ENCODE measurements at regions not wholly inside any gene's neighbourhood (a gene's known extent, or its start where the extent isn't known, plus 50 kb on each side); places are given as distances from the start of the nearest gene placed in this dataset.
"Not testable (repeated sequence)": the region's sequence is repeated elsewhere in the genome, so short reads cannot be mapped to it uniquely, and the experiment has no call there.

DNA sequence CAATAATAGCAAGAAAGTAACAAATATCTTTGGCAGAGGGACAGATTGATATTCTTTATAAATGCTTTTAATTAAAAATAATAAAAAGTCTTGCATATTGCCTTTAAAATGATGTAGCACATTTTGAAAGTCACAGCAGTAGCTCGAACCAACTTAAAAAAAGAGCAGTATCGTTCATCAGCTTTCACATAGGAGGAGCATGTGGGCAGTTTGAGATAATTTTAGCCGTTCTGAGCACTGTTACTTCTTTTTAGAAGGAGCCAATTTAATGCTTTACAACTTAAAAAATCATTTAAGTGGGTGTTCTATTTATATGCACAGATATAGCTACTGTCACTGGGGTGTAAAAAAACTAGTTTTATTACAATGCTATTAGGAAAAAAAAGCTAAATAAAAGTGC is 622.7 kb upstream of the GBE1 start:
- H3K36me3 Mint-ChIP-seq (ENCODE audit: insufficient read depth), result no peaks in the 10 kb centered on the region
- H3K9me3 Mint-ChIP-seq, result peaks cover 1 to 6% of the 10 kb centered on the region in 2 donors
- DNase-seq, result no peak
- no peaks in the 10 kb centered on the region for H3K27me3 Mint-ChIP-seq
- ATAC-seq (replicated peaks), result no peak
- H3K27ac Mint-ChIP-seq, result no peak overlapping the region
- no peak overlapping the region for H3K4me3 Mint-ChIP-seq
- no peaks in the 10 kb centered on the region for H3K4me1 Mint-ChIP-seq (ENCODE audit: low read depth in 2 of 2)

DNA sequence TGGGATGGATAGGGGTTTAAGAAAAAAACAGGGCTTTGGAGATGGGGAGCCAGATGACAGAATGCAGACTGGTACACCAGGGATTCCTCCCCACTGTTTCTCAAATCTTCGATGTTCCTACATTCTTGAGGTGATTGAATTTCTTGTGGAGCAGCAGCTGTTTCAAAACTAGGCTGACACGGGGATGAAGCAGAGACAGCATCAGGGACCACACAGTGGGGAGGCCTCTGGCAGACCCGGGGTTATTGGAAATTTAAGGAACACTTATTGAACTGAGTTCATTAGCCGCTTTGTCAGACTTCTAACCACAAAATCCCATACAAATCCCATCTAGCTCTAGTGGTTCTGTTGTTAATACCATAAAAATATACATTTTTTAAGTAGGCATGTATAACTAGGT is 621.4 kb upstream of the GBE1 start:
- ATAC-seq (replicated peaks), result no peak
- H3K4me3 Mint-ChIP-seq, result no peak overlapping the region
- H3K27ac Mint-ChIP-seq, result no peak overlapping the region
- H3K4me1 Mint-ChIP-seq (ENCODE audit: low read depth in 2 of 2), result no peaks in the 10 kb centered on the region
- DNase-seq, result no peak
- H3K27me3 Mint-ChIP-seq, result no peaks in the 10 kb centered on the region
- H3K36me3 Mint-ChIP-seq (ENCODE audit: insufficient read depth), result no peaks in the 10 kb centered on the region
- H3K9me3 Mint-ChIP-seq, result peaks cover 3 to 11% of the 10 kb centered on the region in 2 donors

DNA sequence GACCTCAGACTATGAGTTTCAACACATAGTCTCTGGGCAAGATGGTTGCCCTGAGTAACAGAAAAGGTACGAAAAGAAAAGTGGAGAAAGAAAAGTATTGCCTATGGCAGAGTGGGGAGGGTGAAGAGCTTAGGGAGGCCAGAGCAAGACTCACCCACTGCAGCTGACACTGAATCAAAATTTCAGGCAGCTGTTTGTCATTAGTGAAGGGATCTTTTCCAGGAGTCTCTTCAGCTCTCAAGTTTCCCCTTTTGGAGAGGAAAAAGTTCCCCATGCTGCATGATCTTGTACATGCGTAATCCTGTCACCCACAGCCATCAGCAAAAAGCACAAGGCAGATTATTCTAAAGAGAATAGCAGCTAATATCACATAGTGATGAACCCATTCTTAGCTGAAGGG is 616.9 kb upstream of the GBE1 start:
- ATAC-seq (replicated peaks) (no peak), DNase-seq (no peak)
- H3K9me3 Mint-ChIP-seq, result peaks cover 12 to 29% of the 10 kb centered on the region in 2 donors
- H3K4me1 Mint-ChIP-seq (ENCODE audit: low read depth in 2 of 2), result no peaks in the 10 kb centered on the region
- no peak overlapping the region for H3K4me3 Mint-ChIP-seq
- no peak overlapping the region for H3K27ac Mint-ChIP-seq
- H3K36me3 Mint-ChIP-seq (ENCODE audit: insufficient read depth), result no peaks in the 10 kb centered on the region
- no peaks in the 10 kb centered on the region for H3K27me3 Mint-ChIP-seq

DNA sequence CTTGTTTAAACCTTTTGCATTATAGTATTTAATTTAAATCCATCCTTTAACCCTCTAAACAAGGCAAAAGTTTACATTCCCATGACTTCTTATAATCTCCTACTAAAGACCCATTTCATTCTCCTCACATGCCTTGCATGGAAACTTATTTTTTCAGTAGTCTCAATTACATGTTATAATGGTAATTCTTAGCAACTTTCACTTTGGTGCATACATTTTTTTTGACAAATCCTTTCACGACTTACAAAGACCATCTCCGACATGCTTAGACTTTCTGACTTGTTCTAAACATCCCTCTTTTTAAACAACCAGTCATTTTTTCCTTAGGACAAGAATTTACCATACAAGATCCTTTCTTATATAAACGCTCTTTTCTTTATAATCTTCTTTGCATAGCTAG is 615.4 kb upstream of the GBE1 start:
- Mint-ChIP-seq H3K27ac (no peak overlapping the region), H3K27me3 (no peaks in the 10 kb centered on the region), H3K36me3 (ENCODE audit: insufficient read depth) (no peaks in the 10 kb centered on the region), H3K9me3 (peaks cover 13 to 23% of the 10 kb centered on the region in 2 donors), H3K4me1 (ENCODE audit: low read depth in 2 of 2) (no peaks in the 10 kb centered on the region), H3K4me3 (no peak overlapping the region)
- no peak for DNase-seq
- ATAC-seq (replicated peaks), result no peak

DNA sequence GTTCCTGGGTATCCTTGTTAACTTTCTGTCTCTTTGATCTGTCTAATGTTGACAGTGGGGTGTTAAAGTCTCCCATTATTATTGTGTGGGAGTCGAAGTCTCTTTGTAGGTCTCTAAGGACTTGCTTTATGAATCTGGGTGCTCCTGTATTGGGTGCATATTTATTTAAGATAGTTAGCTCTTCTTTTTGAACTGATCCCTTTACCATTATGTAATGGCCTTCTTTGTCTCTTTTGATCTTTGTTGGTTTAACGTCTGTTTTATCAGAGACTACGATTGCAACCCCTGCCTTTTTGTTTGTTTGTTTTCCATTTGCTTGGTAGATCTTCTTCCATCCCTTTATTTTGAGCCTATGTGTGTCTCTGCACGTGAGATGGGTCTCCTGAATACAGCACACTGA is 612.4 kb upstream of the GBE1 start:
- not testable (repeated sequence) for H3K27ac Mint-ChIP-seq; H3K27me3 Mint-ChIP-seq; H3K4me1 Mint-ChIP-seq (ENCODE audit: low read depth in 2 of 2); ATAC-seq (replicated peaks); H3K36me3 Mint-ChIP-seq (ENCODE audit: insufficient read depth); H3K4me3 Mint-ChIP-seq; DNase-seq
- peaks cover 13 to 23% of the 10 kb centered on the region in 2 donors for H3K9me3 Mint-ChIP-seq

DNA sequence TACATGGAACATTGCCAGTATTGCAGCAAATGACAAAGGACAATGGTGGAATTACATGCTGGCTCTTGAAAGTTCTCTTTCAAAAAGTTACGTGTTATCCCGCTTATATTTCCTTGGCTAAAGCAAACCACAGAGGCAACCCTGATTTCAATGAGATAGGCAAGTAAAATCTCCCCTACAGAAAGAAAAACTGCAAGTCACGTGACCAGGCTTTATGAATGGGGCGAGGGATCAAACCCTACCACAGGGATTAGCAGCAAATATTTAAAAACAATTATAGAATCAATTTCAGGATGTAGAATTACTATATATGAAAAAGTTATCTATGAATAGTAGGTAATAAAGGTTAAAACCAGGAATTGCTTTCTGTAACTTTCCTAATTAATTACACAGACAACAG is 603.4 kb upstream of the GBE1 start:
- ATAC-seq (replicated peaks), result no peak
- no peaks in the 10 kb centered on the region for H3K27me3 Mint-ChIP-seq

DNA sequence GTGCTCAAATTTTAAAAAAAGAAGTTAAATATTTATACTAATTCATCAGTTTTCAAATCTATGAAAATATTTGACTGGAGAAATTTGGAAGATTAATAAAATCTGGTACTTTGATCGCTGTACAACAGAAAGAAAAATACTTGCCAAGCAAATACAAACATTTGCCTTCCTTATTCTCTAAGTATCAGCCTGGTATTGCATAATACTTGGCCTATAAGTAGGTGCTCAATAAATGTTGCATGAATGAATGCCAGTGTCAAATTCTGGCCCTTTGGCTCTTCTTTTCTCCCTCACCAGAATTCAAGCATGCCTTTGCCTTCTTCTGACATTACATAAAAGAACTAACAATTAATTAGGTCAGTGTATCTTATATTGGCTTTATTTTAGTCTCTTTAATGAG is 601.7 kb upstream of the GBE1 start:
- ATAC-seq (replicated peaks) (no peak), DNase-seq (no peak)
- Mint-ChIP-seq H3K9me3 (peaks cover 11 to 22% of the 10 kb centered on the region in 2 donors), H3K27me3 (no peaks in the 10 kb centered on the region), H3K36me3 (ENCODE audit: insufficient read depth) (no peaks in the 10 kb centered on the region), H3K4me1 (ENCODE audit: low read depth in 2 of 2) (no peaks in the 10 kb centered on the region), H3K27ac (no peak overlapping the region), H3K4me3 (no peak overlapping the region)

More for the DNA sequence above, 603.4 kb upstream of the GBE1 start:
- Mint-ChIP-seq H3K36me3 (ENCODE audit: insufficient read depth) (no peaks in the 10 kb centered on the region), H3K27ac (no peak overlapping the region), H3K9me3 (peaks cover 10 to 18% of the 10 kb centered on the region in 2 donors), H3K4me1 (ENCODE audit: low read depth in 2 of 2) (no peaks in the 10 kb centered on the region), H3K4me3 (no peak overlapping the region)
- DNase-seq, result no peak

DNA sequence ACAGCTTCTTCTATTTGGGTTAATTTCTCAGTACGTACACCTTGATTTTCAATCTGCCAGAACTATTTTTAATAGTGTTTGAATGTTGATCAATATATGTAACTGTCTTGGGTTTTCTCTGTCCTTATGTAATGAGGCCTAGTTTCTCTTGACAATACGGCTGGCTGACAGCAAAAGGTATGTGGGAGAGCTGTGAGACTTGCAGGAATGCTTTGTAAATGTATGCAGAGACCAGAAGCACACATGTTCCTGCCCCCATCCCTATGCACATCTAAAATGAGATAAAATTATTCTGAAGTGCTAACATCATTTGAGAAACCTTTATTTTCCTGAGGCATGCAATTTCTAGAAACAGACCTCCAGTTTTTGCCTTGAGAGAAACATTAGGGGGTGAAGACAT is 593.8 kb upstream of the GBE1 start:
- no peaks in the 10 kb centered on the region for H3K27me3 Mint-ChIP-seq

DNA sequence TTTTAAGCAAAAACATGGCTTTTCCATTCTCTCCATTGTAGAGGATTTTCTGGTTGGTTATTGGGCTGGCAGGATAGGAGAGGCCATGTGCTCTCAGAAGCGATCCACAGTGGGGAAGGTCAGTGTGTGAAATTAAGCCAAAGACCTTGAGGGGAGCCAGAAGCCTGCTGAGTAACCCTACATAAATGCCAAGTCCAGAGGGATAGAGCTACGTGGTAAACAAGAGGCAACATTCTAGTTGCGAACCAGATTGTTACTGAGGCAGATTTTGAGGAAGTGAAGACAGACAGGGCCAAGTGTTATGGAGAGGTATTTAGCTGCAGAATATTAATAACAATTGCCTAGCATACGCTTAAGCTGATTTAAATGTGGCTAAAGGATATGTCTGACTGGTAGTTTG is 592.8 kb upstream of the GBE1 start:
- ATAC-seq (replicated peaks) (no peak), DNase-seq (no peak)
- Mint-ChIP-seq H3K4me3 (no peak overlapping the region), H3K4me1 (ENCODE audit: low read depth in 2 of 2) (no peaks in the 10 kb centered on the region), H3K27me3 (no peaks in the 10 kb centered on the region), H3K27ac (no peak overlapping the region), H3K9me3 (peaks cover 14% of the 10 kb centered on the region in 2 donors), H3K36me3 (ENCODE audit: insufficient read depth) (no peaks in the 10 kb centered on the region)

More for the DNA sequence above, 593.8 kb upstream of the GBE1 start:
- ATAC-seq (replicated peaks) (no peak), DNase-seq (no peak)
- Mint-ChIP-seq H3K27ac (no peak overlapping the region), H3K4me3 (no peak overlapping the region), H3K36me3 (ENCODE audit: insufficient read depth) (no peaks in the 10 kb centered on the region), H3K9me3 (peaks cover 14% of the 10 kb centered on the region in 2 donors), H3K4me1 (ENCODE audit: low read depth in 2 of 2) (no peaks in the 10 kb centered on the region)

DNA sequence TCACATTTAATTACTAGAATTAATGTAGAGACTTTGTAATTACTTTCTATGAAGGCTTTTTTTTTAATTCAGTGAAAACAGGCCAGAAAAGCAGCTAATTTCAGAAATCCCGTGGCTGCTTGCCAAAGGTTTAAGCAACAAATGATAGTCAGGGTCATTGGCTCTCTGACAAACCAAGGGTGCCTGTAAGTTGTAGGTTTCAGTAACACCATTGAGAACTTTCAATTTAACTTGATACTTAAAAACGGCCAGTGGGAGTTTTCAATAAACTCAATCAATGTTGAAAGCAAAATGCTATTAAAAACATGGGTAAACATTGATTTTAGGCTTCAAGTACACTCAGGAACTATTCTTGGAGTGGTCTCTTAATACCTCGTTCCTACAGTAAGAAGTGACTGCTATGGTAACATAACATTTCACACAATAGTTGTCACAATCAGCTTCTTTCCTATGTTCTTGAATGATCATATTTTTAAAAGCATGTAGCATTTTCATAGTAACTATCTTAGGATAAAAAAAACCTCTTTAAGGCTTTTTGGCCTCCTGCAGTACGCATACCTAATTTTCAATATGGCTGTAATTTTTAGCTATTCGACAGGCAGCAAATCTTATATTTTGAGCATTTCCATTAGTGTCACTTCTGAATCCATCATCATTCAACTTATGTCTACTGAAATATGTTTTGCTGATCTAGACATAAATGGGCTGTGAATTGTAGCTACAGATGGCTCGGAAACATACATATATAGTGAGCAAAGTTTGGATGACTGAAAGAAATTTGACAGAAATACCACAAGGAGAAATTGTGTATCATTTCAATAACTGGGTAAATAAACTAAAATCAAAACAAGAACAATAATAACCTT is 592.1 kb upstream of the GBE1 start:
- no peak overlapping the region for H3K4me3 Mint-ChIP-seq
- no peaks in the 10 kb centered on the region for H3K4me1 Mint-ChIP-seq (ENCODE audit: low read depth in 2 of 2)
- H3K9me3 Mint-ChIP-seq, result peaks cover 14% of the 10 kb centered on the region in 2 donors
- no peak for DNase-seq
- H3K27me3 Mint-ChIP-seq, result no peaks in the 10 kb centered on the region
- no peak overlapping the region for H3K27ac Mint-ChIP-seq
- no peaks in the 10 kb centered on the region for H3K36me3 Mint-ChIP-seq (ENCODE audit: insufficient read depth)
- ATAC-seq (replicated peaks), result no peak

DNA sequence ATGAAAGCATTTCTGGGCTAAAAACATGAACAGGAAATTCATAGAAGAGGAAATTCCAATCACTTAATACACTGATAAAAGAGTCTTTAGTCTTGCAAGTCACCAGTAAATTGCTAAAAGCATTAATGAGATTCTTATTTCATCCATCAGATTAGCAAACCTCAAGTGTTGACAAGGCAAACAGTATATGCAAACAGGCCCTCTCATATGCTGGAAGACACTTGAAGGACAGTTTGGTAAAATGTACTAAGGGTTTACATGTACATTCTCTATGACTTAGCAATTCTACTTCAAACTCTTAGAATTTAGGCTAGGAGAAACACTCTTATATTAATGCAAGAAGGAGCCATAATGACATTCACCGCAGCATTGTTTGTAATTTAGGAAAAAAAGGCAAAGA is 586.1 kb upstream of the GBE1 start:
- Mint-ChIP-seq H3K36me3 (ENCODE audit: insufficient read depth) (no peaks in the 10 kb centered on the region), H3K9me3 (peaks cover 15 to 19% of the 10 kb centered on the region in 2 donors), H3K4me3 (no peak overlapping the region), H3K27me3 (no peaks in the 10 kb centered on the region), H3K4me1 (ENCODE audit: low read depth in 2 of 2) (no peaks in the 10 kb centered on the region), H3K27ac (no peak overlapping the region)
- DNase-seq (no peak), ATAC-seq (replicated peaks) (no peak)

DNA sequence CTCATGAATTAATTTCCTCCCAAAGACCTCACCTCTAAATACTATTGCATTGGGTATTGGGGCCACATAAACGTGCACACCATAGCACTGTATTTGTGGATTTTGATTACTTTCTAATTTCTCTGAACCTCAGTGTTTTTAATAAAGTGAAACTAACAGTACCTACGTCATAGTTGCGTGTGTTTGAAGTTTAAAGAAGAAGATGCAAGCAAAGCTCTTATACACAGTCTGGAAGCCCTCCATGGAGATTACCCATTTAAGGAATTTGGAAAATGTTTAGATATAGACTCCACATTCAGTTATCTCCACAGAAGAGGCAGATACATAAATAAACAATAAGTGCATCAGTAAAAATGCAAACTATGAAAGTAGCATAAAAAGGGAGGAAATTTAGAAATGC is 581.1 kb upstream of the GBE1 start:
- no peak overlapping the region for H3K4me3 Mint-ChIP-seq
- no peaks in the 10 kb centered on the region for H3K36me3 Mint-ChIP-seq (ENCODE audit: insufficient read depth)
- DNase-seq (no peak), ATAC-seq (replicated peaks) (no peak)
- peaks cover 7 to 12% of the 10 kb centered on the region in 2 donors for H3K9me3 Mint-ChIP-seq
- H3K27me3 Mint-ChIP-seq, result no peaks in the 10 kb centered on the region
- H3K27ac Mint-ChIP-seq, result no peak overlapping the region
- no peaks in the 10 kb centered on the region for H3K4me1 Mint-ChIP-seq (ENCODE audit: low read depth in 2 of 2)

DNA sequence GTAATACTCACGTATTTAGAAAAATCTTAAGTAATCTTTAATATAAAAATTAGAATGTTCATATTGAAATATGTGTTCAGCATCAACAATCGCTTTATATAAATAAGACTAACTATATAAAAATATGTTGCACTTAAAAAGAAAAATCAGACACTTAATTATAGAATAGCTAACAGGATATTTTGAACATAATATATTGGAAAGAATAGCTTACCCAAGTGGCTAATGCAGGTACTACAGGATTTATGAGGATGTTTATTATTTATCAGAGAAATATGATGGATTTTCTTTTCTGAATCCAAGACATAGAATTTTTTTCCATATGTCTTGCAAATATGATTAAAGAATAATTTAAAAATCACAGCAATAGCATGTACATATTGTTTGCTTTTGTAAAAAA is 567.9 kb upstream of the GBE1 start:
- no peaks in the 10 kb centered on the region for H3K36me3 Mint-ChIP-seq (ENCODE audit: insufficient read depth)
- H3K4me1 Mint-ChIP-seq (ENCODE audit: low read depth in 2 of 2), result no peaks in the 10 kb centered on the region
- no peaks in the 10 kb centered on the region for H3K27me3 Mint-ChIP-seq
- DNase-seq, result no peak
- no peak overlapping the region for H3K4me3 Mint-ChIP-seq
- H3K27ac Mint-ChIP-seq, result no peak overlapping the region
- peaks cover 3 to 4% of the 10 kb centered on the region in 2 donors for H3K9me3 Mint-ChIP-seq
- ATAC-seq (replicated peaks), result no peak

DNA sequence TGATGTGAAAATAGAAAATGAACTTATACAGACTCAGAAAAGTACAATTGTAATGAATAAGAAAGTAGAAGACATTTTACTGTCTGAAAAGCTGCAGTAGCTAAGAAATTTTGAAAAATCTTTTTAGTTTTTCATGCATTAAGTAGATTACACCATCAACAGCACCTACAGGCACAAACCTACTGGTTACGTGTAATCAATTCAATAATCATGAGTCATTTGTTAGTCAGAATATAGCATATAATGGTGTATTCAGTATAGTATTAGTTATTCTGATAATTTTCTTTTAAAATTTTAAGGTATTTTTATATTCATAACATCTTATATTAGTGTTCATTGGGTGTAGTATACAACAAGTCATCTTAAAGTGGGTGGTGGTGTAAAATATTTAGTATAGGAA is 550.5 kb upstream of the GBE1 start:
- Mint-ChIP-seq H3K27me3 (no peaks in the 10 kb centered on the region), H3K36me3 (ENCODE audit: insufficient read depth) (no peaks in the 10 kb centered on the region), H3K4me1 (ENCODE audit: low read depth in 2 of 2) (no peaks in the 10 kb centered on the region), H3K9me3 (peaks cover 0 to 3% of the 10 kb centered on the region in 2 donors), H3K27ac (no peak overlapping the region), H3K4me3 (no peak overlapping the region)
- ATAC-seq (replicated peaks) (no peak), DNase-seq (no peak)

Measured in effector memory CD8-positive, alpha-beta T cell (primary cell).